ENCODE measurements at regions not wholly inside any gene's neighbourhood (a gene's known extent, or its start where the extent isn't known, plus 50 kb on each side); places are given as distances from the start of the nearest gene placed in this dataset.

DNA sequence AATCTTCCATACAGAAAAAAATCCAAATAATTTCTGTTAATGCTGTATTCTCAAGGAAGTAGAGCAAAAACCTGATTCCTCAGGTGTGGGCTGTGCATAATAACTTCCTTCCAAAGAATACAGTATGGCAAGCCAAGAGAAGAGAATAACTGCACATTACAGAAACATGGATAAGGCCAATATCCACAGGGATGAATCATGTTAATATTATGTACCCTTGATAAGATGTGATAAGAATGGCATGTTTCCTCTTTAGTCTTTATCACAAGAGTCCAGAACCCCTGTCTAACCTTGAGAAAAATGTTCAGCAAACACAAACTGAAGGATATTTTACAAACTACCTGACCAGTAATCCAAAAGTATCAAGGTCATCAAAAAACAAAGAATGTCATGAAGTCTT, 795.8 kb downstream of the SEMA5A start:
- TF ChIP-seq, protein P1, sequence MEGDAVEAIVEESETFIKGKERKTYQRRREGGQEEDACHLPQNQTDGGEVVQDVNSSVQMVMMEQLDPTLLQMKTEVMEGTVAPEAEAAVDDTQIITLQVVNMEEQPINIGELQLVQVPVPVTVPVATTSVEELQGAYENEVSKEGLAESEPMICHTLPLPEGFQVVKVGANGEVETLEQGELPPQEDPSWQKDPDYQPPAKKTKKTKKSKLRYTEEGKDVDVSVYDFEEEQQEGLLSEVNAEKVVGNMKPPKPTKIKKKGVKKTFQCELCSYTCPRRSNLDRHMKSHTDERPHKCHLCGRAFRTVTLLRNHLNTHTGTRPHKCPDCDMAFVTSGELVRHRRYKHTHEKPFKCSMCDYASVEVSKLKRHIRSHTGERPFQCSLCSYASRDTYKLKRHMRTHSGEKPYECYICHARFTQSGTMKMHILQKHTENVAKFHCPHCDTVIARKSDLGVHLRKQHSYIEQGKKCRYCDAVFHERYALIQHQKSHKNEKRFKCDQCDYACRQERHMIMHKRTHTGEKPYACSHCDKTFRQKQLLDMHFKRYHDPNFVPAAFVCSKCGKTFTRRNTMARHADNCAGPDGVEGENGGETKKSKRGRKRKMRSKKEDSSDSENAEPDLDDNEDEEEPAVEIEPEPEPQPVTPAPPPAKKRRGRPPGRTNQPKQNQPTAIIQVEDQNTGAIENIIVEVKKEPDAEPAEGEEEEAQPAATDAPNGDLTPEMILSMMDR (IDR thresholded peaks at IDR 0.05; ENCODE audit: poor library complexity), result no peak
- TF ChIP-seq EZH2phosphoT487 (IDR thresholded peaks at IDR 0.05; ENCODE audit: low read depth, severe bottlenecking, unreplicated experiment) (no peak), EZH2 (IDR thresholded peaks at IDR 0.05; ENCODE audit: borderline replicate concordance) (no peak)
